GM23338 (cell line): ENCODE measurements at regions not wholly inside any gene's neighbourhood (a gene's known extent, or its start where the extent isn't known, plus 50 kb on each side); places are given as distances from the start of the nearest gene placed in this dataset.

Experiments
- ATAC-seq: fragments of 200-7000 bp; cut with Tn5 transposase; 3 replicates; pipeline ENCODE4 v1.9.1; 2020
- DNase-seq: peaks from one replicate; pipeline ENCODE4 v3.0.0-alpha.2; 2015; ENCODE audit warnings: low spot score
- H2AFZ ChIP-seq: fragments of 200-600 bp; sonication (generic); 2 replicates; pipeline ENCODE4 v1.8.0; 2016; ENCODE audit warnings: antibody characterized with exemption, mild to moderate bottlenecking, moderate library complexity
- H3F3A ChIP-seq: fragments of 200-600 bp; sonication (generic); replicated peaks from 2 replicates; pipeline ENCODE4 v1.8.0; 2017; ENCODE audit warnings: antibody characterized with exemption, mixed run types, low read depth
- H3K27ac ChIP-seq: fragments of 200-600 bp; sonication (generic); 2 replicates; pipeline ENCODE4 v1.6.1; 2016; ENCODE audit warnings: low read depth
- H3K27me3 ChIP-seq: fragments of 200-600 bp; sonication (generic); 2 replicates; pipeline ENCODE4 v1.8.0; 2016; ENCODE audit warnings: mild to moderate bottlenecking, mixed run types, moderate library complexity; ENCODE audit not compliant: insufficient read depth
- H3K36me3 ChIP-seq: fragments of 200-600 bp; sonication (generic); 2 replicates; pipeline ENCODE4 v1.8.0; 2016; ENCODE audit warnings: mild to moderate bottlenecking; ENCODE audit not compliant: insufficient read depth
- H3K4me1 ChIP-seq: fragments of 200-600 bp; sonication (generic); 2 replicates; pipeline ENCODE4 v1.8.0; 2016; ENCODE audit warnings: mild to moderate bottlenecking, moderate library complexity; ENCODE audit not compliant: insufficient read depth
- H3K4me2 ChIP-seq: fragments of 200-600 bp; sonication (generic); 2 replicates; pipeline ENCODE4 v1.7.1; 2017; ENCODE audit warnings: mixed run types
- H3K4me3 ChIP-seq: fragments of 200-600 bp; sonication (generic); 2 replicates; pipeline ENCODE4 v1.6.1; 2016; ENCODE audit warnings: mixed run types
- H3K79me2 ChIP-seq: fragments of 200-600 bp; sonication (generic); replicated peaks from 2 replicates; pipeline ENCODE4 v1.8.0; 2017; ENCODE audit warnings: mild to moderate bottlenecking; ENCODE audit not compliant: insufficient read depth
- H3K9me2 ChIP-seq: fragments of 200-600 bp; sonication (generic); 2 replicates; pipeline ENCODE4 v1.8.0; 2017; ENCODE audit not compliant: insufficient read depth
- H4K20me1 ChIP-seq: fragments of 200-600 bp; sonication (generic); replicated peaks from 2 replicates; pipeline ENCODE4 v1.8.0; 2017; ENCODE audit warnings: mild to moderate bottlenecking; ENCODE audit not compliant: insufficient read depth
- H3K27ac Mint-ChIP-seq: 2 replicates; pipeline ENCODE4 v1.8.0; 2020; ENCODE audit warnings: inconsistent platforms, mild to moderate bottlenecking, moderate library complexity, mixed read lengths
- H3K27me3 Mint-ChIP-seq: 3 replicates; pipeline ENCODE4 v1.8.0; 2022; ENCODE audit warnings: low read depth, mild to moderate bottlenecking, moderate library complexity, mixed read lengths, inconsistent platforms; ENCODE audit not compliant: insufficient read depth, poor library complexity
- H3K36me3 Mint-ChIP-seq: 3 replicates; pipeline ENCODE4 v1.8.0; 2021; ENCODE audit warnings: low read depth, mild to moderate bottlenecking, inconsistent platforms, moderate library complexity, mixed read lengths
- H3K4me1 Mint-ChIP-seq: 3 replicates; pipeline ENCODE4 v1.8.0; 2020; ENCODE audit warnings: mild to moderate bottlenecking, inconsistent platforms, mixed read lengths
- H3K4me3 Mint-ChIP-seq: 3 replicates; pipeline ENCODE4 v1.8.0; 2021; ENCODE audit warnings: moderate library complexity, mild to moderate bottlenecking, inconsistent platforms, mixed read lengths
- H3K9me3 Mint-ChIP-seq: 3 replicates; pipeline ENCODE4 v1.8.0; 2020; ENCODE audit warnings: moderate library complexity, mild to moderate bottlenecking, inconsistent platforms, mixed read lengths
- EZH2 ChIP-seq: fragments of 200-600 bp; sonication (generic); IDR thresholded peaks from one replicate; pipeline ENCODE4 v1.8.0; 2017; ENCODE audit warnings: antibody characterized with exemption, mild to moderate bottlenecking, low read depth; ENCODE audit not compliant: unreplicated experiment
- EZH2phosphoT487 ChIP-seq: fragments of 200-600 bp; sonication (generic); IDR thresholded peaks from one replicate; pipeline ENCODE4 v1.8.1; 2018; ENCODE audit warnings: antibody characterized with exemption; ENCODE audit not compliant: unreplicated experiment
- JUNB ChIP-seq: IDR thresholded peaks from one replicate; pipeline ENCODE4 v1.6.1; 2016; ENCODE audit warnings: antibody characterized with exemption; ENCODE audit not compliant: unreplicated experiment
- NANOG ChIP-seq: IDR thresholded peaks from 2 replicates; pipeline ENCODE4 v1.6.1; 2016; ENCODE audit warnings: antibody characterized with exemption, borderline replicate concordance
- ZNF331 ChIP-seq: fragments of 250-450 bp; sonication (Bioruptor Pico); IDR thresholded peaks from 2 replicates; pipeline ENCODE4 v1.5.0; 2020; ENCODE audit warnings: low read depth, mild to moderate bottlenecking, moderate library complexity
- ZNF462 ChIP-seq: fragments of 250-450 bp; sonication (Bioruptor Pico); IDR thresholded peaks from 2 replicates; pipeline ENCODE4 v1.5.0; 2020; ENCODE audit warnings: mild to moderate bottlenecking, moderate library complexity
- TF ChIP-seq, protein P1 (sequence below): IDR thresholded peaks from one replicate; pipeline ENCODE4 v1.6.1; 2018; ENCODE audit warnings: antibody characterized with exemption; ENCODE audit not compliant: unreplicated experiment
- TF ChIP-seq, protein P2 (sequence below), 2 experiments: fragments of 200-600 bp in 1 of 2; sonication (generic) in 1 of 2; conservative IDR thresholded peaks; 2 replicates each; pipeline versions ENCODE4 v1.5.1 to v1.6.1; 2016 to 2017; ENCODE audit warnings: antibody characterized with exemption in 2 of 2, low read depth in 2 of 2, mild to moderate bottlenecking in 2 of 2, moderate library complexity in 1 of 2
- TF ChIP-seq, protein P3 (sequence below): IDR thresholded peaks from 2 replicates; pipeline ENCODE4 v1.6.1; 2016; ENCODE audit warnings: antibody characterized with exemption

GRCh38 chr11:110991661-110992355 lies 253.7 kb upstream of the POU2AF2 start:
- no peaks in the 10 kb centered on the region for H3K9me2 ChIP-seq
- no peak overlapping the region for H3K4me3 ChIP-seq
- Mint-ChIP-seq H3K9me3 (no peaks in the 10 kb centered on the region), H3K36me3 (no peaks in the 10 kb centered on the region), H3K27me3 (peaks cover 6% of the 10 kb centered on the region), H3K27ac (no peak overlapping the region), H3K4me1 (peaks cover 6% of the 10 kb centered on the region), H3K4me3 (no peak overlapping the region)
- H4K20me1 ChIP-seq: no peaks in the 10 kb centered on the region
- H3K36me3 ChIP-seq: no peaks in the 10 kb centered on the region
- H3K79me2 ChIP-seq: no peaks in the 10 kb centered on the region
- TF ChIP-seq, protein P1, sequence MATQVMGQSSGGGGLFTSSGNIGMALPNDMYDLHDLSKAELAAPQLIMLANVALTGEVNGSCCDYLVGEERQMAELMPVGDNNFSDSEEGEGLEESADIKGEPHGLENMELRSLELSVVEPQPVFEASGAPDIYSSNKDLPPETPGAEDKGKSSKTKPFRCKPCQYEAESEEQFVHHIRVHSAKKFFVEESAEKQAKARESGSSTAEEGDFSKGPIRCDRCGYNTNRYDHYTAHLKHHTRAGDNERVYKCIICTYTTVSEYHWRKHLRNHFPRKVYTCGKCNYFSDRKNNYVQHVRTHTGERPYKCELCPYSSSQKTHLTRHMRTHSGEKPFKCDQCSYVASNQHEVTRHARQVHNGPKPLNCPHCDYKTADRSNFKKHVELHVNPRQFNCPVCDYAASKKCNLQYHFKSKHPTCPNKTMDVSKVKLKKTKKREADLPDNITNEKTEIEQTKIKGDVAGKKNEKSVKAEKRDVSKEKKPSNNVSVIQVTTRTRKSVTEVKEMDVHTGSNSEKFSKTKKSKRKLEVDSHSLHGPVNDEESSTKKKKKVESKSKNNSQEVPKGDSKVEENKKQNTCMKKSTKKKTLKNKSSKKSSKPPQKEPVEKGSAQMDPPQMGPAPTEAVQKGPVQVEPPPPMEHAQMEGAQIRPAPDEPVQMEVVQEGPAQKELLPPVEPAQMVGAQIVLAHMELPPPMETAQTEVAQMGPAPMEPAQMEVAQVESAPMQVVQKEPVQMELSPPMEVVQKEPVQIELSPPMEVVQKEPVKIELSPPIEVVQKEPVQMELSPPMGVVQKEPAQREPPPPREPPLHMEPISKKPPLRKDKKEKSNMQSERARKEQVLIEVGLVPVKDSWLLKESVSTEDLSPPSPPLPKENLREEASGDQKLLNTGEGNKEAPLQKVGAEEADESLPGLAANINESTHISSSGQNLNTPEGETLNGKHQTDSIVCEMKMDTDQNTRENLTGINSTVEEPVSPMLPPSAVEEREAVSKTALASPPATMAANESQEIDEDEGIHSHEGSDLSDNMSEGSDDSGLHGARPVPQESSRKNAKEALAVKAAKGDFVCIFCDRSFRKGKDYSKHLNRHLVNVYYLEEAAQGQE: no peak
- TF ChIP-seq, protein P2, sequence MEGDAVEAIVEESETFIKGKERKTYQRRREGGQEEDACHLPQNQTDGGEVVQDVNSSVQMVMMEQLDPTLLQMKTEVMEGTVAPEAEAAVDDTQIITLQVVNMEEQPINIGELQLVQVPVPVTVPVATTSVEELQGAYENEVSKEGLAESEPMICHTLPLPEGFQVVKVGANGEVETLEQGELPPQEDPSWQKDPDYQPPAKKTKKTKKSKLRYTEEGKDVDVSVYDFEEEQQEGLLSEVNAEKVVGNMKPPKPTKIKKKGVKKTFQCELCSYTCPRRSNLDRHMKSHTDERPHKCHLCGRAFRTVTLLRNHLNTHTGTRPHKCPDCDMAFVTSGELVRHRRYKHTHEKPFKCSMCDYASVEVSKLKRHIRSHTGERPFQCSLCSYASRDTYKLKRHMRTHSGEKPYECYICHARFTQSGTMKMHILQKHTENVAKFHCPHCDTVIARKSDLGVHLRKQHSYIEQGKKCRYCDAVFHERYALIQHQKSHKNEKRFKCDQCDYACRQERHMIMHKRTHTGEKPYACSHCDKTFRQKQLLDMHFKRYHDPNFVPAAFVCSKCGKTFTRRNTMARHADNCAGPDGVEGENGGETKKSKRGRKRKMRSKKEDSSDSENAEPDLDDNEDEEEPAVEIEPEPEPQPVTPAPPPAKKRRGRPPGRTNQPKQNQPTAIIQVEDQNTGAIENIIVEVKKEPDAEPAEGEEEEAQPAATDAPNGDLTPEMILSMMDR (conservative IDR thresholded peaks at IDR 0.05; ENCODE audit: low read depth in 2 of 2): no peak
- no peak for TF ChIP-seq ZNF331
- TF ChIP-seq, protein P3, sequence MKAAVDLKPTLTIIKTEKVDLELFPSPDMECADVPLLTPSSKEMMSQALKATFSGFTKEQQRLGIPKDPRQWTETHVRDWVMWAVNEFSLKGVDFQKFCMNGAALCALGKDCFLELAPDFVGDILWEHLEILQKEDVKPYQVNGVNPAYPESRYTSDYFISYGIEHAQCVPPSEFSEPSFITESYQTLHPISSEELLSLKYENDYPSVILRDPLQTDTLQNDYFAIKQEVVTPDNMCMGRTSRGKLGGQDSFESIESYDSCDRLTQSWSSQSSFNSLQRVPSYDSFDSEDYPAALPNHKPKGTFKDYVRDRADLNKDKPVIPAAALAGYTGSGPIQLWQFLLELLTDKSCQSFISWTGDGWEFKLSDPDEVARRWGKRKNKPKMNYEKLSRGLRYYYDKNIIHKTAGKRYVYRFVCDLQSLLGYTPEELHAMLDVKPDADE: no peak
- TF ChIP-seq JUNB: no peak
- TF ChIP-seq EZH2: no peak
- TF ChIP-seq EZH2phosphoT487: no peak
- TF ChIP-seq NANOG: no peak
- TF ChIP-seq ZNF462 (CRISPR knock-in tag): no peak
- no peak for DNase-seq
- no peak overlapping the region for H3K27ac ChIP-seq
- H3K27me3 ChIP-seq: no peaks in the 10 kb centered on the region
- no peak for ATAC-seq
- H3F3A ChIP-seq: no peaks in the 10 kb centered on the region
- no peak overlapping the region for H3K4me2 ChIP-seq
- H3K4me1 ChIP-seq: no peaks in the 10 kb centered on the region
- 0 out of 2 replicates have a peak overlapping the region, but pooled peaks have one; percentile 10 for H2AFZ ChIP-seq
